Kidney tubule cell (primary cell): ENCODE measurements at regions not wholly inside any gene's neighbourhood (a gene's known extent, or its start where the extent isn't known, plus 50 kb on each side); places are given as distances from the start of the nearest gene placed in this dataset.

Experiments
- DNase-seq: peaks from one replicate; pipeline ENCODE4 v3.0.0-alpha.2; 2018; ENCODE audit warnings: low spot score

GRCh38 chr6:54059683-54060082, 51.6 kb upstream of the MLIP start:
- DNase-seq = no peak

- peak; percentile 25 for DNase-seq
These were observed 51.0 kb upstream of the MLIP start for GRCh38 chr6:54060286-54060685.
